Thoracic aorta (tissue), 2 donors: ENCODE measurements at regions not wholly inside any gene's neighbourhood (a gene's known extent, or its start where the extent isn't known, plus 50 kb on each side); places are given as distances from the start of the nearest gene placed in this dataset.

Source experiments
- ATAC-seq: fragments of 150-250 bp; one replicate; pipeline ENCODE4 v1.8.0; 2017; ENCODE audit warnings: low read depth; ENCODE audit not compliant: insufficient number of reproducible peaks, low FRiP score
- DNase-seq: peaks from one replicate; pipeline ENCODE4 v3.0.0-alpha.2; 2020; ENCODE audit warnings: low spot score
- H3K27ac ChIP-seq, 2 donors: fragments of 200-600 bp; sonication (generic); 1 replicate in 1 of 2; 2 replicates in 1 of 2; pipeline ENCODE4 v1.5.1; 2016; ENCODE audit warnings: mild to moderate bottlenecking in 2 of 2, moderate library complexity in 2 of 2
- H3K27me3 ChIP-seq: fragments of 200-600 bp; sonication (generic); replicated peaks from 2 replicates; pipeline ENCODE4 v1.6.0; 2016; ENCODE audit warnings: mild to moderate bottlenecking; ENCODE audit not compliant: insufficient read depth
- H3K36me3 ChIP-seq: fragments of 200-600 bp; sonication (generic); one replicate; pipeline ENCODE4 v1.5.1; 2016
- H3K4me1 ChIP-seq, 2 donors: fragments of 200-600 bp; sonication (generic); 1 replicate in 1 of 2; 2 replicates in 1 of 2; pipeline versions ENCODE4 v1.5.1 to v1.6.0; 2016; ENCODE audit warnings: low read depth in 2 of 2, mild to moderate bottlenecking in 1 of 2; ENCODE audit not compliant: control insufficient read depth in 1 of 2
- H3K4me3 ChIP-seq: fragments of 200-600 bp; sonication (generic); 2 replicates; pipeline ENCODE4 v1.5.1; 2016; ENCODE audit warnings: mild to moderate bottlenecking
- H3K9me3 ChIP-seq: fragments of 200-600 bp; sonication (generic); 2 replicates; pipeline ENCODE4 v1.5.1; 2016
- TF ChIP-seq, protein P1 (sequence below): fragments of 200-600 bp; sonication (generic); IDR thresholded peaks from one replicate; pipeline ENCODE4 v1.5.1; 2019; ENCODE audit warnings: antibody characterized with exemption

DNA sequence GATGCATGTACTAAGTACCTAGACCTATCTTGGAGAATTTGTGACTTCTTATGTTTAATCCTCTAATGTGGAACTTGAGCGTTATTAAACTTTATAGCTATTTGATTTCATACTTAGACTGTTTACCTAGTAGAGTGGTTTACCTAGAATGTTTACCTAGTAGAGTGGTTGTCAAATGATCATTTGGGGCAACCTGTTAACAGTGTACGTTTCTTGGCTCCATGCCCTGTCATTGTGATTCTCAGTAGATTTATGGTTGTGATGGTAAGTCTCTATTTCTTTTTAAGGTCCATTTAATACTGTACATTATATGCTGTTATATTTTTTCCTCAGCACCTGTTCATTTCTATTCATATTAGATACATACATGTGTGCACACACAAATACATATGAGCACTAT is 233.0 kb upstream of the MAD2L1 start:
- Histone ChIP-seq H3K4me3 (no peak overlapping the region), H3K4me1 (no peaks in the 10 kb centered on the region), H3K36me3 (no peaks in the 10 kb centered on the region), H3K27ac (no peak overlapping the region), H3K27me3 (no peaks in the 10 kb centered on the region), H3K9me3 (no peaks in the 10 kb centered on the region)
- TF ChIP-seq, protein P1, sequence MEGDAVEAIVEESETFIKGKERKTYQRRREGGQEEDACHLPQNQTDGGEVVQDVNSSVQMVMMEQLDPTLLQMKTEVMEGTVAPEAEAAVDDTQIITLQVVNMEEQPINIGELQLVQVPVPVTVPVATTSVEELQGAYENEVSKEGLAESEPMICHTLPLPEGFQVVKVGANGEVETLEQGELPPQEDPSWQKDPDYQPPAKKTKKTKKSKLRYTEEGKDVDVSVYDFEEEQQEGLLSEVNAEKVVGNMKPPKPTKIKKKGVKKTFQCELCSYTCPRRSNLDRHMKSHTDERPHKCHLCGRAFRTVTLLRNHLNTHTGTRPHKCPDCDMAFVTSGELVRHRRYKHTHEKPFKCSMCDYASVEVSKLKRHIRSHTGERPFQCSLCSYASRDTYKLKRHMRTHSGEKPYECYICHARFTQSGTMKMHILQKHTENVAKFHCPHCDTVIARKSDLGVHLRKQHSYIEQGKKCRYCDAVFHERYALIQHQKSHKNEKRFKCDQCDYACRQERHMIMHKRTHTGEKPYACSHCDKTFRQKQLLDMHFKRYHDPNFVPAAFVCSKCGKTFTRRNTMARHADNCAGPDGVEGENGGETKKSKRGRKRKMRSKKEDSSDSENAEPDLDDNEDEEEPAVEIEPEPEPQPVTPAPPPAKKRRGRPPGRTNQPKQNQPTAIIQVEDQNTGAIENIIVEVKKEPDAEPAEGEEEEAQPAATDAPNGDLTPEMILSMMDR, result no peak
- DNase-seq (no peak), ATAC-seq (no peak)

DNA sequence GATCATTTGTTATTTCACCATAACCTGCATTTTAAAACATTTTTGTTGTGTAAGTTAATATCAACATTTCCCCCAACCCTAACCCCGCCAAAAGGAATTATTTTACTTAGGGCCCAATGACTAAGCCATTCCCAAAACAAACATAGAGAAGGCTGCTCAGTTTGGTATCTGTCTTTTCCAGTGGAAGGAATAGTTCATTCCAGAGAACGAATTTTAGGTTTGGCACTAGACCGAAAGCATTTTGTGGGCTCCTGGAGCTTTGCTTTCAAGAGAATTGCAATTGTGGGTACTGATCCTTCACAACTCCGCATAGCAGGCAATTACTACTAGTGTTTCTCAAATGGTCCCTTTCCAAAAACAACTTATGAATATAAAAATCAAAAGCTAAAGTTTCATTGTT is 226.7 kb upstream of the MAD2L1 start:
- TF ChIP-seq, protein P1, result no peak
- no peaks in the 10 kb centered on the region for H3K9me3 ChIP-seq
- DNase-seq (no peak), ATAC-seq (no peak)
- H3K4me1 ChIP-seq, result peaks cover 0 to 4% of the 10 kb centered on the region in 2 donors
- H3K27ac ChIP-seq, result no peak overlapping the region
- H3K4me3 ChIP-seq, result no peak overlapping the region
- H3K36me3 ChIP-seq, result no peaks in the 10 kb centered on the region
- H3K27me3 ChIP-seq, result no peaks in the 10 kb centered on the region

DNA sequence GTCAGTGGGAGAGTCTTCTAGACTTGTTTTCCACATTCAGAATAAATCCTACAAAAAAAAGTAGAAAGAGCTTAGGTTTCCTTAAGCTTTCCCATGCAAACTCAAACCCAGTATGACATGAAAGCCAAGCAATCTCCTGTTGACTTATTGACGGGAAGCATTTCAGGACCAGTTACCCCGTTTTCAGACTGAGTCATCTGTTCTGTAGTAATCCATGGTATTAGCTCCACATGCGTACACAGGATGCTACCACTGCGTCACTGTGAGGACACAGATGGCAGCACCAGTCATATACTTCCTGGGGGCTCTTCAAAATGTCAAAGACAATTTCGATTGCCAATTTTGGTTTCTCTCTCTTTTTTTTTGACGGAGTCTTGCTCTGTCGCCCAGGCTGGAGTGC is 224.9 kb upstream of the MAD2L1 start:
- H3K4me3 ChIP-seq, result no peak overlapping the region
- H3K4me1 ChIP-seq, result peaks cover 0 to 4% of the 10 kb centered on the region in 2 donors
- DNase-seq (no peak), ATAC-seq (no peak)
- H3K27me3 ChIP-seq, result no peaks in the 10 kb centered on the region
- no peaks in the 10 kb centered on the region for H3K9me3 ChIP-seq
- TF ChIP-seq, protein P1, result no peak
- no peak overlapping the region for H3K27ac ChIP-seq
- H3K36me3 ChIP-seq, result no peaks in the 10 kb centered on the region

DNA sequence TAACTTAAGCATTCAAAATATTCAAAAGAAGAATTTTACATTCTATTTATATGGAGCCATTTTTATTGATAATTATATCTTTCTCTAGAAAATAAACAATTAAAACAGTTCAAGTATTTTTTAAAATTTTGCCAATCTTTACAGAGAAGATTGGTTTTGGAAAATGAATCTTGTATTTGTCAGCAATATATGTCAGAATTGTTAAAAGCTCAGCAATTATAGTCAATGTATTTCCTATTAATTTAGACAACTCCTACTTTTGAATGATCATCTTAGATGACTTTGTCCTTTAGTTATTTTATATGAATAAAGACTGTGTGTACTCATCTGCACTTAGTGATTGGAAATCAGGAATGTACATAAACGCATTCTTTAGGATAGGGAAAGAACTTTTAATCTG is 223.9 kb upstream of the MAD2L1 start:
- Histone ChIP-seq H3K27me3 (no peaks in the 10 kb centered on the region), H3K4me1 (peaks cover 0 to 4% of the 10 kb centered on the region in 2 donors), H3K36me3 (no peaks in the 10 kb centered on the region), H3K27ac (no peak overlapping the region), H3K4me3 (no peak overlapping the region), H3K9me3 (no peaks in the 10 kb centered on the region)
- ATAC-seq (no peak), DNase-seq (no peak)
- TF ChIP-seq, protein P1, result no peak

DNA sequence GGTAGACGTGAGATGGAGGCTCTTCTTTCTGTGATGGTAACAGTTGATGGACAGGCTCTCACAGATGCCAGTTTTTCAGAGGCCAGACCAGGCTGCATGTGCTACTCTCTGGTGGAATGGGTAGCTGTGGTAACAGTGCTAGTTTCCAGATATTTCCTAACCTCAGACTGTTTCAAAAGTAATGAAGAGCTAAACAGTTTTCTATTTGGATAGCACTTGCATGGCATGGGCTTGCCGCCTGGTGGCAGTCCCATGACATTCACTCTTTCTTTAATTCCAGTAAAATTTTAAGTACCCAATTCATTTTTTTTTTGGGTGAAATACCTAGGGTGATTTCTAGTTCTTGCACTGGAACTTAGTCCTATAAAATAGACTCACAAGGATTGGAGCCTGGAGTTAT is 220.2 kb upstream of the MAD2L1 start:
- no peaks in the 10 kb centered on the region for H3K9me3 ChIP-seq
- DNase-seq (no peak), ATAC-seq (no peak)
- TF ChIP-seq, protein P1, result no peak
- H3K4me3 ChIP-seq, result no peak overlapping the region
- no peak overlapping the region for H3K27ac ChIP-seq
- H3K4me1 ChIP-seq, result no peaks in the 10 kb centered on the region
- no peaks in the 10 kb centered on the region for H3K36me3 ChIP-seq
- no peaks in the 10 kb centered on the region for H3K27me3 ChIP-seq
